Endodermal cell (in vitro differentiated cells): ENCODE measurements at regions not wholly inside any gene's neighbourhood (a gene's known extent, or its start where the extent isn't known, plus 50 kb on each side); places are given as distances from the start of the nearest gene placed in this dataset.

Experiments
- DNase-seq: peaks from one replicate; pipeline ENCODE4 v3.0.0-alpha.2; 2017
- H3K27ac ChIP-seq: 2 replicates; pipeline ENCODE4 v1.5.1; 2013; ENCODE audit warnings: mild to moderate bottlenecking, low read depth, low read length, moderate library complexity
- H3K27me3 ChIP-seq: 2 replicates; pipeline ENCODE4 v1.6.1; 2013; ENCODE audit warnings: mild to moderate bottlenecking, low read length, moderate library complexity; ENCODE audit not compliant: insufficient read depth, control insufficient read depth, poor library complexity, severe bottlenecking
- H3K36me3 ChIP-seq: 2 replicates; pipeline ENCODE4 v1.7.0; 2013; ENCODE audit warnings: mild to moderate bottlenecking, low read length, moderate library complexity; ENCODE audit not compliant: control insufficient read depth, insufficient read depth
- H3K4me1 ChIP-seq: one replicate; pipeline ENCODE4 v1.7.0; 2013; ENCODE audit warnings: low read length; ENCODE audit not compliant: control insufficient read depth, insufficient read depth
- H3K4me3 ChIP-seq: 2 replicates; pipeline ENCODE4 v1.5.1; 2013; ENCODE audit warnings: mild to moderate bottlenecking, low read length, moderate library complexity
- H3K9ac ChIP-seq: 2 replicates; pipeline ENCODE4 v1.6.1; 2013; ENCODE audit warnings: mild to moderate bottlenecking, low read length, moderate library complexity; ENCODE audit not compliant: poor library complexity, severe bottlenecking; ENCODE audit errors: extremely low read depth
- H3K9me3 ChIP-seq: 2 replicates; pipeline ENCODE4 v1.6.1; 2013; ENCODE audit warnings: mild to moderate bottlenecking, low read length, moderate library complexity; ENCODE audit not compliant: control insufficient read depth
- H3K27ac Mint-ChIP-seq: 2 replicates; pipeline ENCODE4 v1.8.0; 2020; ENCODE audit warnings: mixed read lengths
- H3K27me3 Mint-ChIP-seq: 2 replicates; pipeline ENCODE4 v1.8.0; 2021; ENCODE audit warnings: mild to moderate bottlenecking, mixed read lengths; ENCODE audit not compliant: insufficient read depth
- H3K36me3 Mint-ChIP-seq: 2 replicates; pipeline ENCODE4 v1.8.0; 2020; ENCODE audit warnings: low read depth, mixed read lengths
- H3K4me1 Mint-ChIP-seq: 2 replicates; pipeline ENCODE4 v1.8.0; 2020; ENCODE audit warnings: mixed read lengths
- H3K4me3 Mint-ChIP-seq: 2 replicates; pipeline ENCODE4 v1.8.0; 2020; ENCODE audit warnings: mild to moderate bottlenecking, moderate library complexity, mixed read lengths
- H3K9me3 Mint-ChIP-seq: 2 replicates; pipeline ENCODE4 v1.8.0; 2020; ENCODE audit warnings: mild to moderate bottlenecking, mixed read lengths
- WGBS, 2 experiments: methylation state at CpG; one replicate each; pipeline versions ENCODE4 v1.1.5 to v1.1.7; 2013; ENCODE audit warnings: missing lambda C conversion rate in 2 of 2, mixed read lengths in 1 of 2; ENCODE audit not compliant: insufficient coverage in 1 of 2, insufficient read length in 1 of 2; 5-methylcytosine and 5-hydroxymethylcytosine counted together
- TF ChIP-seq, protein P1 (sequence below): fragments of 200-600 bp; sonication (generic); conservative IDR thresholded peaks from 2 replicates; pipeline ENCODE4 v1.5.0; 2021; ENCODE audit warnings: antibody characterized with exemption, mild to moderate bottlenecking

DNA sequence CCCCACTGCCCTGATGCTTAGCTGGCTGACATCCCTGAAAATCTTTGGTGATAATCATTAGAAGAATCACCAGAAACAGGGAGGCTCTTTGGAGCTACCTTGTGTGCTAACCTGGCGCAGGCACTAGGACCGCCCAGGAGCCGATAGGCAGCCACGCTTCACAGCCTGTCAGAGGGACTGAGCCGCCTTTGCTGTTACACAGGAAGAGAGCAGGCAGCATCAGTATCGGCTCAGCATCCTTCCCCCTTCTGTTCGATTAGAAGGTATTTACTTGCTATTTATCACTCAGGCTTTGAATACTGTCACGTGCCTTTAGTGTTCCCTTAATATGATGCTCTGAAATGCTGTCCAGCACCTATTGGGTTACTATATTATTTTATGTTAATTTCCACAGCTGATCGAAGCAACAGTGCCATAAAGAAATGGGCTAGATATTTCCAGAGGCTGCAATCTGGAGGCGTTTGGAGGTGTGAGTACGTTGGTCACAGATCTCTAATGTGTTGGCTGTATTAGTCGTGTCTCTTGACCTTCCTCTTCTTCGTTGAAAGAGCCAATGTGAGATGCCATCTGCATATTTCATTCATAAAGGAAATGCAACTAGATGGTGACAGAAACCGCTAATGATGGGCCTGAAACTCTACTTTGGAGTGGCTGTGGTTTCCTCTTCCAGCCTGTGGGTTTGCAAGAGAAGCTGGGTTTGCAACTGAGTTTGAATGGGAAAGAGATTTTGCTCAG lies 110.4 kb upstream of the RAB27B start:
- Mint-ChIP-seq H3K27ac (no peak overlapping the region), H3K36me3 (no peaks in the 10 kb centered on the region), H3K9me3 (no peaks in the 10 kb centered on the region), H3K4me3 (no peak overlapping the region), H3K4me1 (no peaks in the 10 kb centered on the region), H3K27me3 (peaks cover 2% of the 10 kb centered on the region)
- TF ChIP-seq, protein P1, sequence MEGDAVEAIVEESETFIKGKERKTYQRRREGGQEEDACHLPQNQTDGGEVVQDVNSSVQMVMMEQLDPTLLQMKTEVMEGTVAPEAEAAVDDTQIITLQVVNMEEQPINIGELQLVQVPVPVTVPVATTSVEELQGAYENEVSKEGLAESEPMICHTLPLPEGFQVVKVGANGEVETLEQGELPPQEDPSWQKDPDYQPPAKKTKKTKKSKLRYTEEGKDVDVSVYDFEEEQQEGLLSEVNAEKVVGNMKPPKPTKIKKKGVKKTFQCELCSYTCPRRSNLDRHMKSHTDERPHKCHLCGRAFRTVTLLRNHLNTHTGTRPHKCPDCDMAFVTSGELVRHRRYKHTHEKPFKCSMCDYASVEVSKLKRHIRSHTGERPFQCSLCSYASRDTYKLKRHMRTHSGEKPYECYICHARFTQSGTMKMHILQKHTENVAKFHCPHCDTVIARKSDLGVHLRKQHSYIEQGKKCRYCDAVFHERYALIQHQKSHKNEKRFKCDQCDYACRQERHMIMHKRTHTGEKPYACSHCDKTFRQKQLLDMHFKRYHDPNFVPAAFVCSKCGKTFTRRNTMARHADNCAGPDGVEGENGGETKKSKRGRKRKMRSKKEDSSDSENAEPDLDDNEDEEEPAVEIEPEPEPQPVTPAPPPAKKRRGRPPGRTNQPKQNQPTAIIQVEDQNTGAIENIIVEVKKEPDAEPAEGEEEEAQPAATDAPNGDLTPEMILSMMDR, result no peak
- H3K27me3 ChIP-seq, result no peaks in the 10 kb centered on the region
- DNase-seq, result peak; percentile 82
- no peak overlapping the region for H3K4me3 ChIP-seq
- 43 to 52% methylated on average over 10 to 14 of the region's 14 CpGs for WGBS, 2 experiments
- H3K4me1 ChIP-seq, result no peaks in the 10 kb centered on the region
- H3K9me3 ChIP-seq, result no peaks in the 10 kb centered on the region
- H3K27ac ChIP-seq, result no peak overlapping the region
- H3K36me3 ChIP-seq, result no peaks in the 10 kb centered on the region
- no peak overlapping the region for H3K9ac ChIP-seq

DNA sequence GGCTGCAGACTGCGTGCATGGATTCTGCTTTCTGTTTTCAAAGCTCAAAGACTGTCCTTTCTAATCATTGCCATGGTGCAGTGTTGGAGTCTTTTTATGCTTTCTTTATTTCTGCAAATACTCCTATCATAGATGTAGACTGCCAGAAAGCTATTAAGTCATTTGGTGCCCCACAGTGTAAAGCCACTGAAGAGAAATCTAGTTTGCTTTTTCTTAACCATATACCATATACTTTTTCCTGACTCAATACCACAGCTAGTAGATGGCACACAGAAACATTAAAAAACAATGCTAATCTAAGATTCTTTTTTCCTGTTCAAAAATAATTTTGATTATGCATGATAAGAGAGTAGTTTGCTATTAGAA lies 109.9 kb upstream of the RAB27B start:
- no peaks in the 10 kb centered on the region for H3K4me1 ChIP-seq
- no peak overlapping the region for H3K4me3 ChIP-seq
- Mint-ChIP-seq H3K4me1 (no peaks in the 10 kb centered on the region), H3K4me3 (no peak overlapping the region), H3K36me3 (no peaks in the 10 kb centered on the region), H3K27me3 (peaks cover 2% of the 10 kb centered on the region), H3K27ac (no peak overlapping the region), H3K9me3 (no peaks in the 10 kb centered on the region)
- DNase-seq, result no peak
- no peak overlapping the region for H3K27ac ChIP-seq
- no peaks in the 10 kb centered on the region for H3K27me3 ChIP-seq
- WGBS, 2 experiments, result 87% methylated on average over 1 of the region's 1 CpG; no CpG with 5 or more reads in 1 of the 2 experiments
- TF ChIP-seq, protein P1, result no peak
- no peaks in the 10 kb centered on the region for H3K9me3 ChIP-seq
- no peak overlapping the region for H3K9ac ChIP-seq
- no peaks in the 10 kb centered on the region for H3K36me3 ChIP-seq

DNA sequence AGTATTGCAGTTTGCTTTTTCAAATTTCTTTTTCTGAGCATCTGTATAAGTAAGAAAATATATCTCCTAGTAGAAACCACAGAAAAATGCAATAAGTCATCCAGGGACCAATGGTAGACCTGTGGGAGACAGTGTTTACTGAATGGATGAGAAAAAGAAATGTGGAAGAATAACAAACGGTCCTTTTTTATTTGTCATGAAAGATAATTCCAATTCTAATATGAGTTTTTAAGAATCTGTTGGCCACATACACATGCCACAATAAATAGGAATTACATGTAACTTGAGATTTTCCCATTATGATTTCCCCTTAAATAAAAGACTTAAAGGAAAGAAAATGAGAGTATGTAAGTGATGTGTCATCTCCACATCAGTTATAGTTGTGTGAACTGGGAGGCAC lies 107.7 kb upstream of the RAB27B start:
- no peak overlapping the region for H3K9ac ChIP-seq
- peaks cover 2% of the 10 kb centered on the region for H3K27me3 Mint-ChIP-seq
- H3K36me3 Mint-ChIP-seq, result no peaks in the 10 kb centered on the region
- no peaks in the 10 kb centered on the region for H3K9me3 Mint-ChIP-seq
- no peak for DNase-seq
- H3K4me3 ChIP-seq, result no peak overlapping the region
- no peaks in the 10 kb centered on the region for H3K27me3 ChIP-seq
- H3K4me1 ChIP-seq, result no peaks in the 10 kb centered on the region
- H3K36me3 ChIP-seq, result no peaks in the 10 kb centered on the region
- no peak overlapping the region for H3K27ac Mint-ChIP-seq
- H3K4me3 Mint-ChIP-seq, result no peak overlapping the region
- no peaks in the 10 kb centered on the region for H3K9me3 ChIP-seq
- no peak overlapping the region for H3K27ac ChIP-seq
- no CpG with 5 or more reads among the region's 1 CpG for WGBS, 2 experiments
- H3K4me1 Mint-ChIP-seq, result peaks cover 2% of the 10 kb centered on the region
- TF ChIP-seq, protein P1, result no peak
